ENCODE measurements at regions not wholly inside any gene's neighbourhood (a gene's known extent, or its start where the extent isn't known, plus 50 kb on each side); places are given as distances from the start of the nearest gene placed in this dataset.

DNA sequence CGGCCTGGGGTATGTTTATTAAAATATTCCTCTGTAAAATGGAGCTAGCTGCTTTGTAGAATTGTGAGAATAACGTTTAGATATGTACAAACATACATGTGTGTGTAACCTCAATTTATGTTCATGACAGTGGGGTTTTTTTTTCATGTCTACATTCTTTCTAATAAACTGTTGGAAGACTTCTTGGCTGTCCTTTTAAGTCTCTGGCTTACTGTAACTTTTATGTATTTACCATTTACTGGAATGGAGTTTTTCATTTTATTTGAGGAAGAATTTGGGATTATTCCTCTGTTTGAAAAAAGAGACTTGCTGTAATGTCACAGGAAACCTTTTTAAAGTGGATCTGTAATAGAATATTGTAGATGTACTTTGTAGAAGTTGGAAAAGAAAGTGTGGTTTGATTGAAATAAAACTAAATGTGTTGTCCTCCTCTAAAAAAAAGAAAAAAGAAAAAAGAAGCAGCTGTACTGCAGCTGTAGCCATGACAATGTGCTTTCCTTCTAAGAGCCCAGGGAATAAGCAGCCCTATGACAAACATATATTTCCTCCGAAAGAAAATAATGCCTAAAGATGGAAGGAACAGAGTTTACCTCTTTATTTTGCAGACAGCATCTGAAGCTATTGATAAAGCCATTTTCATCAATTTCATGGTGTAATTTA, 71.2 kb upstream of the FREM1 start:
- no peak for TF ChIP-seq CTCF (IDR thresholded peaks at IDR 0.05)
- TF ChIP-seq POLR2A (IDR thresholded peaks at IDR 0.05), result no peak
- no peak for TF ChIP-seq POLR2AphosphoS5 (IDR thresholded peaks at IDR 0.05)

Measured in prostate gland (tissue), 2 donors.